Left ventricle myocardium superior (tissue), 1 donor: ENCODE measurements at regions not wholly inside any gene's neighbourhood (a gene's known extent, or its start where the extent isn't known, plus 50 kb on each side); places are given as distances from the start of the nearest gene placed in this dataset.
A peak's percentile ranks its signal among the peaks of the same experiment; 100 is the strongest.

ENCODE experiments used
- ATAC-seq: fragments of 200-7000 bp; cut with Tn5 transposase; one replicate; pipeline ENCODE4 v1.9.1; 2020; ENCODE audit warnings: mild to moderate bottlenecking, moderate library complexity
- DNase-seq: peaks from one replicate; pipeline ENCODE4 v3.0.0-alpha.2; 2020
- intact Hi-C: fragments of 100-400 bp; cut with micrococcal nuclease; formaldehyde crosslinking; loops from one replicate; pipeline ENCODE4 v1.11.0; 2022
- donor health status: DM: no; HTN: yes; CAD: no; lungs with severe emphysema.

- ATAC-seq (no peak), DNase-seq (no peak)
- intact Hi-C loops = no loop called here
Observed at GRCh38 chr4:26144526-26145155, 176.2 kb upstream of the RBPJ start.

GRCh38 chr4:26145212-26145611 is 175.6 kb upstream of the RBPJ start:
- no peak for DNase-seq
- no peak for ATAC-seq
- intact Hi-C loops = no loop called here

GRCh38 chr4:26148927-26149326 is 171.9 kb upstream of the RBPJ start:
- intact Hi-C loops = no loop called here
- DNase-seq (no peak), ATAC-seq (no peak)

- ATAC-seq (peak; percentile 44), DNase-seq (no peak)
- intact Hi-C loops = no loop called here
Observed at GRCh38 chr4:26150948-26151347, 169.9 kb upstream of the RBPJ start.

GRCh38 chr4:26151615-26152014 is 169.2 kb upstream of the RBPJ start:
- intact Hi-C loops = no loop called here
- peak; percentile 84 for ATAC-seq
- peak; percentile 47 for DNase-seq

GRCh38 chr4:26152056-26152455 is 168.8 kb upstream of the RBPJ start:
- intact Hi-C loops = no loop called here
- DNase-seq (no peak), ATAC-seq (peak; percentile 70)

- no peak for ATAC-seq
- DNase-seq = no peak
- intact Hi-C loops = no loop called here
Observed at GRCh38 chr4:26157541-26157940, 163.3 kb upstream of the RBPJ start.

- intact Hi-C loops = no loop called here
- no peak for ATAC-seq
- DNase-seq = no peak
Observed at GRCh38 chr4:26160591-26160990, 160.2 kb upstream of the RBPJ start.

GRCh38 chr4:26161030-26161824 is 159.6 kb upstream of the RBPJ start:
- DNase-seq (no peak), ATAC-seq (no peak)
- intact Hi-C loops = no loop called here

GRCh38 chr4:26162101-26162500 is 158.7 kb upstream of the RBPJ start:
- ATAC-seq (no peak), DNase-seq (no peak)
- intact Hi-C loops = no loop called here

GRCh38 chr4:26163425-26164362 is 157.1 kb upstream of the RBPJ start:
- DNase-seq (no peak), ATAC-seq (no peak)
- intact Hi-C loops = no loop called here

GRCh38 chr4:26171501-26171900 is 149.3 kb upstream of the RBPJ start:
- DNase-seq (no peak), ATAC-seq (no peak)
- intact Hi-C loops = no loop called here

- ATAC-seq (peak; percentile 38), DNase-seq (no peak)
- intact Hi-C loops = no loop called here
Observed at GRCh38 chr4:26171941-26172340, 148.9 kb upstream of the RBPJ start.

GRCh38 chr4:26173619-26174018 is 147.2 kb upstream of the RBPJ start:
- ATAC-seq (no peak), DNase-seq (no peak)
- intact Hi-C loops = no loop called here

- intact Hi-C loops = no loop called here
- no peak for DNase-seq
- no peak for ATAC-seq
Observed at GRCh38 chr4:26174027-26174426, 146.8 kb upstream of the RBPJ start.

GRCh38 chr4:26175006-26175786 is 145.6 kb upstream of the RBPJ start:
- intact Hi-C loops = no loop called here
- DNase-seq (no peak), ATAC-seq (no peak)

GRCh38 chr4:26175905-26176470 is 144.8 kb upstream of the RBPJ start:
- intact Hi-C loops = no loop called here
- no peak for ATAC-seq
- no peak for DNase-seq

GRCh38 chr4:26176598-26177149 is 144.1 kb upstream of the RBPJ start:
- DNase-seq (no peak), ATAC-seq (peak; percentile 8)
- intact Hi-C loops = no loop called here

- peak; percentile 75 for DNase-seq
- intact Hi-C loops = no loop called here
- peak; percentile 95 for ATAC-seq
Observed at GRCh38 chr4:26178854-26179253, 142.0 kb upstream of the RBPJ start.
